Neural cell (in vitro differentiated cells): ENCODE measurements at regions not wholly inside any gene's neighbourhood (a gene's known extent, or its start where the extent isn't known, plus 50 kb on each side); places are given as distances from the start of the nearest gene placed in this dataset.

ENCODE experiments used
- H2AFZ ChIP-seq: fragments of 200-600, 300-800 bp; sonication (generic), shearing (Covaris generic); 2 replicates; pipeline ENCODE4 v1.6.0; 2014; ENCODE audit warnings: low read depth, mild to moderate bottlenecking, antibody characterized with exemption, low read length, moderate library complexity
- H3F3A ChIP-seq: fragments of 200-600 bp; shearing (Covaris generic); 2 replicates; pipeline ENCODE4 v1.6.1; 2016; ENCODE audit warnings: mild to moderate bottlenecking, moderate library complexity, mixed read lengths, antibody characterized with exemption, low read length; ENCODE audit not compliant: insufficient read depth, poor library complexity, severe bottlenecking
- H3K27ac ChIP-seq: fragments of 200-600, 300-800 bp; sonication (generic), shearing (Covaris generic); 2 replicates; pipeline ENCODE4 v1.5.1; 2014; ENCODE audit warnings: mild to moderate bottlenecking, low read length, moderate library complexity
- H3K27me3 ChIP-seq: fragments of 300-800, 200-600 bp; sonication (generic), shearing (Covaris generic); 2 replicates; pipeline ENCODE4 v1.6.0; 2014; ENCODE audit warnings: mild to moderate bottlenecking, low read depth, low read length, moderate library complexity; ENCODE audit not compliant: insufficient read depth
- H3K36me3 ChIP-seq: fragments of 300-800, 200-600 bp; sonication (generic), shearing (Covaris generic); 2 replicates; pipeline ENCODE4 v1.5.1; 2014; ENCODE audit warnings: mild to moderate bottlenecking, antibody characterized with exemption, low read length, moderate library complexity; ENCODE audit not compliant: insufficient read depth
- H3K4me2 ChIP-seq: fragments of 300-800, 200-600 bp; sonication (generic), shearing (Covaris generic); 2 replicates; pipeline ENCODE4 v1.6.0; 2014; ENCODE audit warnings: mild to moderate bottlenecking, low read length
- H3K4me3 ChIP-seq: fragments of 300-800, 200-600 bp; sonication (generic), shearing (Covaris generic); 2 replicates; pipeline ENCODE4 v1.5.1; 2014; ENCODE audit warnings: mild to moderate bottlenecking, low read length, moderate library complexity
- H3K79me2 ChIP-seq: fragments of 200-600 bp; shearing (Covaris generic); replicated peaks from 2 replicates; pipeline ENCODE4 v1.6.0; 2014; ENCODE audit warnings: mild to moderate bottlenecking, low read length, moderate library complexity; ENCODE audit not compliant: insufficient read depth
- H3K9ac ChIP-seq: fragments of 300-800, 200-600 bp; sonication (generic), shearing (Covaris generic); 2 replicates; pipeline ENCODE4 v1.6.1; 2016; ENCODE audit warnings: mild to moderate bottlenecking, low read length, mixed read lengths
- H3K9me2 ChIP-seq: fragments of 200-600 bp; shearing (Covaris generic); 2 replicates; pipeline ENCODE4 v1.6.1; 2016; ENCODE audit warnings: mild to moderate bottlenecking, low read length, mixed read lengths; ENCODE audit not compliant: insufficient read depth
- H3K9me3 ChIP-seq: fragments of 200-600, 300-800 bp; sonication (generic), shearing (Covaris generic); 2 replicates; pipeline ENCODE4 v1.6.1; 2016; ENCODE audit warnings: mild to moderate bottlenecking, mixed run types, low read length, moderate library complexity, mixed read lengths
- H4K20me1 ChIP-seq: fragments of 200-600 bp; shearing (Covaris generic); 2 replicates; pipeline ENCODE4 v1.6.1; 2016; ENCODE audit warnings: mild to moderate bottlenecking, mixed run types; ENCODE audit not compliant: insufficient read depth
- CTCF ChIP-seq: fragments of 450-650 bp; IDR thresholded peaks from 2 replicates; pipeline ENCODE4 v1.5.1; 2014; ENCODE audit warnings: antibody characterized with exemption, mild to moderate bottlenecking, moderate library complexity; ENCODE audit not compliant: poor library complexity, severe bottlenecking
- EP300 ChIP-seq: fragments of 450-650 bp; conservative IDR thresholded peaks from 2 replicates; pipeline ENCODE4 v1.6.1; 2014; ENCODE audit warnings: antibody characterized with exemption, mild to moderate bottlenecking, moderate library complexity; ENCODE audit not compliant: poor library complexity, severe bottlenecking
- EZH2 ChIP-seq: fragments of 200-600, 300-800 bp; shearing (Covaris generic), sonication (generic); IDR thresholded peaks from 2 replicates; pipeline ENCODE4 v1.6.1; 2014; ENCODE audit warnings: antibody characterized with exemption, low read length, borderline replicate concordance, mild to moderate bottlenecking; ENCODE audit not compliant: insufficient read depth, poor library complexity, severe bottlenecking
- MXI1 ChIP-seq: fragments of 450-650 bp; conservative IDR thresholded peaks from 2 replicates; pipeline ENCODE4 v1.6.1; 2014; ENCODE audit warnings: antibody characterized with exemption, mild to moderate bottlenecking; ENCODE audit not compliant: poor library complexity, severe bottlenecking
- POLR2AphosphoS5 ChIP-seq: IDR thresholded peaks from 2 replicates; pipeline ENCODE4 v1.6.1; 2012
- RAD21 ChIP-seq: fragments of 450-650 bp; conservative IDR thresholded peaks from 2 replicates; pipeline ENCODE4 v1.6.1; 2014; ENCODE audit warnings: antibody characterized with exemption, mild to moderate bottlenecking, moderate library complexity
- REST ChIP-seq: IDR thresholded peaks from 2 replicates; pipeline ENCODE4 v1.6.1; 2012; ENCODE audit warnings: borderline replicate concordance
- SMC3 ChIP-seq: fragments of 450-650 bp; conservative IDR thresholded peaks from 2 replicates; pipeline ENCODE4 v1.6.1; 2014; ENCODE audit warnings: antibody characterized with exemption, mild to moderate bottlenecking, moderate library complexity; ENCODE audit not compliant: poor library complexity
- TAF1 ChIP-seq: IDR thresholded peaks from 2 replicates; pipeline ENCODE4 v1.6.1; 2012; ENCODE audit warnings: low read depth

- Histone ChIP-seq H3K36me3 (no peaks in the 10 kb centered on the region), H3K9me3 (no peaks in the 10 kb centered on the region), H3K79me2 (no peaks in the 10 kb centered on the region), H3K9me2 (no peaks in the 10 kb centered on the region), H3K27ac (no peak overlapping the region), H3K4me2 (no peak overlapping the region), H3K27me3 (no peaks in the 10 kb centered on the region), H3K9ac (no peak overlapping the region), H3F3A (no peaks in the 10 kb centered on the region), H2AFZ (no peak overlapping the region), H3K4me3 (no peak overlapping the region), H4K20me1 (no peaks in the 10 kb centered on the region)
- TF ChIP-seq TAF1 = no peak
- TF ChIP-seq SMC3 = no peak
- TF ChIP-seq CTCF = no peak
- TF ChIP-seq REST = no peak
- no peak for TF ChIP-seq RAD21
- no peak for TF ChIP-seq EZH2
- no peak for TF ChIP-seq MXI1
- no peak for TF ChIP-seq POLR2AphosphoS5
- TF ChIP-seq EP300 = no peak
Measured at GRCh38 chr4:18934197-18934596, 912.6 kb upstream of the LCORL start.

- Histone ChIP-seq H2AFZ (no peak overlapping the region), H3K79me2 (no peaks in the 10 kb centered on the region), H3K27me3 (no peaks in the 10 kb centered on the region), H3K27ac (no peak overlapping the region), H3K9me2 (no peaks in the 10 kb centered on the region), H3F3A (no peaks in the 10 kb centered on the region), H3K9ac (no peak overlapping the region), H3K4me3 (no peak overlapping the region), H3K4me2 (no peak overlapping the region), H3K36me3 (no peaks in the 10 kb centered on the region), H3K9me3 (no peaks in the 10 kb centered on the region), H4K20me1 (no peaks in the 10 kb centered on the region)
- TF ChIP-seq POLR2AphosphoS5 (no peak), SMC3 (no peak), TAF1 (no peak), CTCF (no peak), REST (no peak), RAD21 (no peak), EP300 (no peak)
Measured at GRCh38 chr4:18932730-18933339, 911.3 kb upstream of the LCORL start.
